Mucosa of descending colon (tissue), 3 donors: ENCODE measurements at regions not wholly inside any gene's neighbourhood (a gene's known extent, or its start where the extent isn't known, plus 50 kb on each side); places are given as distances from the start of the nearest gene placed in this dataset.

ENCODE experiments used
- ATAC-seq: fragments of 200-7000 bp; cut with Tn5 transposase; one replicate; pipeline ENCODE4 v1.9.1; 2020; ENCODE audit warnings: mild to moderate bottlenecking, moderate library complexity
- DNase-seq, 3 donors: peaks; one replicate each; pipeline ENCODE4 v3.0.0-alpha.2; 2020
- H3K36me3 ChIP-seq: fragments of 200-600 bp; one replicate; pipeline ENCODE4 v1.8.0; 2021; ENCODE audit warnings: low read depth, mild to moderate bottlenecking
- H3K4me1 ChIP-seq: fragments of 200-600 bp; one replicate; pipeline ENCODE4 v1.8.0; 2021; ENCODE audit warnings: low read depth, mild to moderate bottlenecking
- H3K4me3 ChIP-seq: fragments of 200-600 bp; one replicate; pipeline ENCODE4 v1.8.0; 2021; ENCODE audit warnings: mild to moderate bottlenecking
- H3K9me3 ChIP-seq: fragments of 200-600 bp; one replicate; pipeline ENCODE4 v1.8.0; 2021; ENCODE audit warnings: mild to moderate bottlenecking
- intact Hi-C, 2 donors: fragments of 100-400 bp; cut with DNase I in 1 of 2; cut with micrococcal nuclease in 1 of 2; formaldehyde crosslinking; loops; one replicate each; pipeline versions ENCODE4 v1.11.0 to v1.11.1; 2022; cut with DNase I, micrococcal nuclease
- TF ChIP-seq, protein P1 (sequence below): fragments of 200-600 bp; IDR thresholded peaks from one replicate; pipeline ENCODE4 v1.8.0; 2022; ENCODE audit warnings: antibody characterized with exemption, mild to moderate bottlenecking
- donor health status: DM: no; HTN: no; CAD: no; lungs with moderate emphysema.
- donor health status: DM: no; HTN: no; CAD: no.
- donor health status: DM: no; HTN: yes; CAD: no.

DNA sequence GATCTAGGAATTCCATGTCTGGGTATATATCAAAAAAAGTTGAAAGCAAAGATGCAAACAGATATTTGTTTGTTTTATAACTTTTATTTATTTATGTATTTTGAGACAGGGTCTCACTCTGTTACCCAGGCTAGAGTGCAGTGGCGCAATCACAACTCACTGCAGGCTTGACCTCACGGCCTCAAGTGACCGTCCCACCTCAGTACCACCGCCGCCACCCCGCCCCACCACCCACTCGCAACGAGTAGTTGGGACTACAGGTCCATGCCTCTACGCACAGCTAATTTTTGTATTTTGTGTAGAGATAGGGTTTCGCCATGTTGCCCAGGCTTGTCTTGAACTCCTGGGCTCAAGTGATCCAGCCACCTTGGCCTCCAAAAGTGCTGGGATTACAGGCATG lies 66.5 kb upstream of the KTN1 start:
- Histone ChIP-seq H3K4me3 (no peak overlapping the region), H3K9me3 (no peaks in the 10 kb centered on the region), H3K36me3 (no peaks in the 10 kb centered on the region), H3K4me1 (no peaks in the 10 kb centered on the region)
- TF ChIP-seq, protein P1, sequence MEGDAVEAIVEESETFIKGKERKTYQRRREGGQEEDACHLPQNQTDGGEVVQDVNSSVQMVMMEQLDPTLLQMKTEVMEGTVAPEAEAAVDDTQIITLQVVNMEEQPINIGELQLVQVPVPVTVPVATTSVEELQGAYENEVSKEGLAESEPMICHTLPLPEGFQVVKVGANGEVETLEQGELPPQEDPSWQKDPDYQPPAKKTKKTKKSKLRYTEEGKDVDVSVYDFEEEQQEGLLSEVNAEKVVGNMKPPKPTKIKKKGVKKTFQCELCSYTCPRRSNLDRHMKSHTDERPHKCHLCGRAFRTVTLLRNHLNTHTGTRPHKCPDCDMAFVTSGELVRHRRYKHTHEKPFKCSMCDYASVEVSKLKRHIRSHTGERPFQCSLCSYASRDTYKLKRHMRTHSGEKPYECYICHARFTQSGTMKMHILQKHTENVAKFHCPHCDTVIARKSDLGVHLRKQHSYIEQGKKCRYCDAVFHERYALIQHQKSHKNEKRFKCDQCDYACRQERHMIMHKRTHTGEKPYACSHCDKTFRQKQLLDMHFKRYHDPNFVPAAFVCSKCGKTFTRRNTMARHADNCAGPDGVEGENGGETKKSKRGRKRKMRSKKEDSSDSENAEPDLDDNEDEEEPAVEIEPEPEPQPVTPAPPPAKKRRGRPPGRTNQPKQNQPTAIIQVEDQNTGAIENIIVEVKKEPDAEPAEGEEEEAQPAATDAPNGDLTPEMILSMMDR: no peak
- no peak for DNase-seq
- intact Hi-C loops: no loop called here
- no peak for ATAC-seq

DNA sequence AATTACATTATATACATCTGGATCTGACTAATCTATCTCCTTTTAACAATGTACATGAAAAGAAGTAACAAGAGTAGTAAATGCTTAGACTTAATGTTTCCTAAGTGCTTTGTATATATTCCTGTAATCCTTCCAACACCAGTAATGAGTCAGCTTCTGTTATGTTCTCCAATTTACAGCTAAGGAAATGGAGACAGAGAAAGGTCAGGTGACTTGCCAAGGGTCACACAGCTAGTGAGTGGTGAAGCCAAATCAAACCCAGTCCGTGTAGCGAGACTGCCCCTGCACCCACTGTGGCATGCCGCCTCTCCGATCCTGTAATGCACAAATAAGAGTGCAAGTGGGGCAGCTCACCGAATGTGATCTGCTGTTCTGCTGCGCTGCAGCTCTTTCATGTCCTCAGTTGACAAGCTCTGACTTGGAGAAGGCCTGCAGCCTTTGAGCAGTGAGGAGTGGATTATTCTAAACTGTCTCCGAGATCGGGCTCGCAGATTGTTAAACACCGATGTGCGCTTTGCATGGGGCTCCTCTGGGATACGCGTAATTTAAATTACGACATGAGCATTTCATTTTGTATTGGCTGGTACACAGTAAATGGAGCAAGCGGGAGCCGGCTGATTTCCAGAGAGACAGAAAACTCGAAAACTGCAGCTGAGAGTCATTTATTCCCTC lies 65.1 kb upstream of the KTN1 start:
- ATAC-seq (peak; percentile 9), DNase-seq (no peak)
- TF ChIP-seq, protein P1: no peak
- H3K4me3 ChIP-seq: no peak overlapping the region
- intact Hi-C loops: no loop called here
- H3K9me3 ChIP-seq: no peaks in the 10 kb centered on the region
- no peaks in the 10 kb centered on the region for H3K36me3 ChIP-seq
- no peaks in the 10 kb centered on the region for H3K4me1 ChIP-seq

DNA sequence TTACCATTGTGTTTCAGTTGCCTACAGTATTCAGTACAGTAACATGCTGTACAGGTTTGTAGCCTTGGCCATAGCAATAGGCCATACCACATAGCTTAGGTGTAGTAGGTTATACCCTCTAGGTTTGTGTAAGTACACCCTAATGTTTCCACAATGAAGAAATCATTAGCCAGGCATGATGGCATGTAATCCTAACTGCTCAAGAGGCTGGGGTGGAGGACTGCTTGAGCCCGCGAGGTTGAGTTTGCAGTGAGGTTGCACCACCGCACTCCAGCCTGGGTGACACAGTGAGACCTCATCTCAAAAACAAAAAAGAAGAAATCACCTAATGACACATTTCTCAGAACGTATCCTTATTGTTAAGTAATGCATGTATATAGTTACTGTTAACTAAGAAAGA lies 63.2 kb upstream of the KTN1 start:
- Histone ChIP-seq H3K4me3 (no peak overlapping the region), H3K36me3 (no peaks in the 10 kb centered on the region), H3K4me1 (no peaks in the 10 kb centered on the region), H3K9me3 (no peaks in the 10 kb centered on the region)
- no peak for ATAC-seq
- DNase-seq: no peak
- intact Hi-C loops: no loop called here
- TF ChIP-seq, protein P1: no peak

DNA sequence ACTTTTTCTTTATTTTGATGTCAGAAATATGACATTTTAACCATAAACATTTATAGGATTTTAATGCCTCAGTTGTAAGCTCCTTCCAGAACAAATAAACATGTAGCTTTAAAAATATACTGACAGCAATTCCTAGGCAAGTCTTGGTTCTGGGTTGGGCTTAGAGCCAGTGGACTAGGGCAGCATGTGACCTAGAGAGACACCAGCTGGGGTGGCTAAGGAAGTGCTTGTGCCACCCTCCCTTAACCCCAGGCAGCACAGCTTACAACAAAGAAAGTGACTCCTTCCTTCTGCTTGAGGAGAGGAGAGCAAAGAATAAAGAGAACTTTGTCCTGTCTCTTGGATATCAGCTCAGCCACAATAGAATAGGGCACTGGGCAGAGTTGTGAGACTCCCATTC lies 61.6 kb upstream of the KTN1 start:
- TF ChIP-seq, protein P1: no peak
- no peak overlapping the region for H3K4me3 ChIP-seq
- peak; percentile 93 for ATAC-seq

DNA sequence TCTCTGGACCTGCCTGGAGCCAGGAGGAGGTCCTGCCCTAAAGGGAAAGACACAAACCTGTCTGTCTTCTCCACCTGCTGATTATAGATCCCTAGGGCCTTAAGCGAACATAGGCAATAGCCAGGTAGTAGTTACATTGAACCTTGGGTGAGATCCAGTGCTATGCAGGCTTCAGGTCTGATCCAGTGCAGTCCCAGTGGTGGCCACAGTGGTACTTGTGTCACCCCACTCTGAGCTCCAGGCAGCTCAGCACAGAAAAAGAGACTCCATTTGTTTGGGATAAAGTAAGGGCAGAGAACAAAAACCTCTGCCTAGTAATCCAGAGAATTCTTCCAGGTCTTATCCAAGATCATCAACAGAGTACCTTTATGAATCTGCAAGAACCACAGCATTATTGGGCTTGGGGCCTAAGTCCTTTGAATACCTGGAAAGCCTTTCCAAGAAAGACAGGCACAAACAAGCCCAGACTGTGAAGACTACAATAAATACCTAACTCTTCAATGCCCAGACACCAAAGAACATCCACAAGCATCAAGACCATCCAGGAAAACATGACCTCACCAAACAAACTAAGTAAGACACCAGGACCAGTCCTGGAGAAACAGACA lies 60.4 kb upstream of the KTN1 start:
- Histone ChIP-seq H3K9me3 (no peaks in the 10 kb centered on the region), H3K4me1 (no peaks in the 10 kb centered on the region), H3K36me3 (no peaks in the 10 kb centered on the region), H3K4me3 (no peak overlapping the region)
- TF ChIP-seq, protein P1: no peak
- intact Hi-C loops: no loop called here
- ATAC-seq (no peak), DNase-seq (no peak)

More for the DNA sequence above, 61.6 kb upstream of the KTN1 start:
- no peaks in the 10 kb centered on the region for H3K36me3 ChIP-seq
- H3K9me3 ChIP-seq: no peaks in the 10 kb centered on the region
- H3K4me1 ChIP-seq: no peaks in the 10 kb centered on the region
- intact Hi-C loops: no loop called here
- DNase-seq: peak in 1 of 3 donors; percentile 22
